Smooth muscle cell (in vitro differentiated cells): ENCODE measurements at regions not wholly inside any gene's neighbourhood (a gene's known extent, or its start where the extent isn't known, plus 50 kb on each side); places are given as distances from the start of the nearest gene placed in this dataset.

ENCODE experiments used
- DNase-seq: peaks from one replicate; lab custom pipeline; 2025; ENCODE audit not compliant: unreplicated experiment; lab: John Stamatoyannopoulos, UW
- H2AFZ ChIP-seq: fragments of 200-600 bp; sonication (generic); 2 replicates; pipeline ENCODE4 v1.6.0; 2016; ENCODE audit warnings: antibody characterized with exemption, low read depth, mild to moderate bottlenecking
- H3F3A ChIP-seq: fragments of 200-600 bp; sonication (generic); 2 replicates; pipeline ENCODE4 v1.6.0; 2017; ENCODE audit warnings: antibody characterized with exemption, low read depth
- H3K27ac ChIP-seq: fragments of 200-600 bp; sonication (generic); 2 replicates; pipeline ENCODE4 v1.5.1; 2016; ENCODE audit warnings: low read depth, mild to moderate bottlenecking
- H3K27me3 ChIP-seq: fragments of 200-600 bp; sonication (generic); 2 replicates; pipeline ENCODE4 v1.6.1; 2016; ENCODE audit warnings: low read depth, mild to moderate bottlenecking
- H3K36me3 ChIP-seq: fragments of 200-600 bp; sonication (generic); 2 replicates; pipeline ENCODE4 v1.5.1; 2016; ENCODE audit warnings: low read depth
- H3K4me1 ChIP-seq: fragments of 200-600 bp; sonication (generic); 2 replicates; pipeline ENCODE4 v1.5.1; 2016; ENCODE audit warnings: low read depth
- H3K4me2 ChIP-seq: fragments of 200-600 bp; sonication (generic); 2 replicates; pipeline ENCODE4 v1.6.0; 2016; ENCODE audit warnings: mild to moderate bottlenecking
- H3K4me3 ChIP-seq: fragments of 200-600 bp; sonication (generic); 2 replicates; pipeline ENCODE4 v1.5.1; 2016; ENCODE audit warnings: mild to moderate bottlenecking
- H3K79me2 ChIP-seq: fragments of 200-600 bp; sonication (generic); 2 replicates; pipeline ENCODE4 v1.6.0; 2016; ENCODE audit warnings: low read depth, mild to moderate bottlenecking
- H3K9ac ChIP-seq: fragments of 200-600 bp; sonication (generic); 2 replicates; pipeline ENCODE4 v1.6.0; 2016; ENCODE audit warnings: low read depth
- H3K9me3 ChIP-seq: fragments of 200-600 bp; sonication (generic); replicated peaks from 2 replicates; pipeline ENCODE4 v1.5.1; 2016; ENCODE audit warnings: low read depth
- H4K20me1 ChIP-seq: fragments of 200-600 bp; sonication (generic); 2 replicates; pipeline ENCODE4 v1.6.0; 2016; ENCODE audit warnings: low read depth
- WGBS: methylation state at CpG from one replicate; pipeline ENCODE4 v1.1.7; 2016; ENCODE audit warnings: low lambda C conversion rate; 5-methylcytosine and 5-hydroxymethylcytosine counted together
- TF ChIP-seq, protein P1 (sequence below): fragments of 200-600 bp; sonication (generic); IDR thresholded peaks from 2 replicates; pipeline ENCODE4 v1.5.1; 2017; ENCODE audit warnings: borderline replicate concordance, mild to moderate bottlenecking, antibody characterized with exemption; ENCODE audit not compliant: insufficient read depth, poor library complexity, severe bottlenecking

DNA sequence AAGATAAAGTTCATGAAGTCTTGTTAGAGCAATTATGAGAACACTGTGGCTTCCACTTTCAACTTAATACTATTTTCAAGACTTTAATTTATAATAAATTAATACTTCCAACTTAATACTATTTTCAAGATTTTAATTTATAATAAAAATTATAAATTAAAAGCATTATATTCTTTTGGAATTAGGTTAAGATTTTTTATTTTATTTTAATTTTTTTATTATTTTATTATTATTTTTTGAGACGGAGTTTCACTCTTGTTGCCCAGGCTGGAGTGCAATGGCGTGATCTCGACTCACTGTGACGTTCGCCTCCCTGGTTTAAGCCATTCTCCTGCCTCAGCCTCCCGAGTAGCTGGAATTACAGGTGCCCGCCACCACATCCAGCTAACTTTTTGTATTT lies 126.0 kb upstream of the GUCY1A1 start:
- no peak for DNase-seq
- H3K79me2 ChIP-seq: no peaks in the 10 kb centered on the region
- H3K9ac ChIP-seq: no peak overlapping the region
- H3K27ac ChIP-seq: no peak overlapping the region
- H2AFZ ChIP-seq: no peak overlapping the region
- no peaks in the 10 kb centered on the region for H3K4me1 ChIP-seq
- H3K4me2 ChIP-seq: no peak overlapping the region
- H3F3A ChIP-seq: peaks cover 4% of the 10 kb centered on the region
- H3K27me3 ChIP-seq: no peaks in the 10 kb centered on the region
- no peaks in the 10 kb centered on the region for H4K20me1 ChIP-seq
- no peak overlapping the region for H3K4me3 ChIP-seq
- H3K36me3 ChIP-seq: no peaks in the 10 kb centered on the region
- TF ChIP-seq, protein P1, sequence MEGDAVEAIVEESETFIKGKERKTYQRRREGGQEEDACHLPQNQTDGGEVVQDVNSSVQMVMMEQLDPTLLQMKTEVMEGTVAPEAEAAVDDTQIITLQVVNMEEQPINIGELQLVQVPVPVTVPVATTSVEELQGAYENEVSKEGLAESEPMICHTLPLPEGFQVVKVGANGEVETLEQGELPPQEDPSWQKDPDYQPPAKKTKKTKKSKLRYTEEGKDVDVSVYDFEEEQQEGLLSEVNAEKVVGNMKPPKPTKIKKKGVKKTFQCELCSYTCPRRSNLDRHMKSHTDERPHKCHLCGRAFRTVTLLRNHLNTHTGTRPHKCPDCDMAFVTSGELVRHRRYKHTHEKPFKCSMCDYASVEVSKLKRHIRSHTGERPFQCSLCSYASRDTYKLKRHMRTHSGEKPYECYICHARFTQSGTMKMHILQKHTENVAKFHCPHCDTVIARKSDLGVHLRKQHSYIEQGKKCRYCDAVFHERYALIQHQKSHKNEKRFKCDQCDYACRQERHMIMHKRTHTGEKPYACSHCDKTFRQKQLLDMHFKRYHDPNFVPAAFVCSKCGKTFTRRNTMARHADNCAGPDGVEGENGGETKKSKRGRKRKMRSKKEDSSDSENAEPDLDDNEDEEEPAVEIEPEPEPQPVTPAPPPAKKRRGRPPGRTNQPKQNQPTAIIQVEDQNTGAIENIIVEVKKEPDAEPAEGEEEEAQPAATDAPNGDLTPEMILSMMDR: no peak
- WGBS: 98% methylated on average over 7 of the region's 7 CpGs
- no peaks in the 10 kb centered on the region for H3K9me3 ChIP-seq

DNA sequence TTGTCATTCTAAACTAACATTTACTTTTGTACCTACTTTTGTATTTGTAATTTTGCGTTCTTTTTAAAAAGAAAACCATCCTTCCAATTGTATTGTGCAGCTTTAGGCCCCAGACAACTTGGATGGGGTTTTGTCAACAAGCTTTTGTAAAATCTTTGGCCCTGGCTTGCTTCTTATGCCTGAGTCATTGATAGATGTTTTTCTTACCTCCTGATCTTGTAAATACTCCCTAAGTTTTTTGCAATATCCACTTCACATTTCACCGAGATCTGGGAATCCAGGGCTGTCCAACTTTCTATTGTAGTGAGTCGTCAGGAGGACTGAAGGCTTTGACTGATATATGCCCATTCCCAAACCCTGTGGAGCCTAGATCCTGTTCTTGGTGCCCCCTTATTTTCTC lies 126.9 kb upstream of the GUCY1A1 start:
- H3K4me2 ChIP-seq: no peak overlapping the region
- no peaks in the 10 kb centered on the region for H3K36me3 ChIP-seq
- no peaks in the 10 kb centered on the region for H3K9me3 ChIP-seq
- H3K79me2 ChIP-seq: no peaks in the 10 kb centered on the region
- H3K9ac ChIP-seq: no peak overlapping the region
- no peaks in the 10 kb centered on the region for H4K20me1 ChIP-seq
- no peak overlapping the region for H3K27ac ChIP-seq
- no peaks in the 10 kb centered on the region for H3K4me1 ChIP-seq
- WGBS: 93% methylated on average over 3 of the region's 3 CpGs
- H3F3A ChIP-seq: peaks cover 10% of the 10 kb centered on the region
- TF ChIP-seq, protein P1: no peak
- no peak overlapping the region for H3K4me3 ChIP-seq
- no peaks in the 10 kb centered on the region for H3K27me3 ChIP-seq
- DNase-seq: no peak
- H2AFZ ChIP-seq: no peak overlapping the region

DNA sequence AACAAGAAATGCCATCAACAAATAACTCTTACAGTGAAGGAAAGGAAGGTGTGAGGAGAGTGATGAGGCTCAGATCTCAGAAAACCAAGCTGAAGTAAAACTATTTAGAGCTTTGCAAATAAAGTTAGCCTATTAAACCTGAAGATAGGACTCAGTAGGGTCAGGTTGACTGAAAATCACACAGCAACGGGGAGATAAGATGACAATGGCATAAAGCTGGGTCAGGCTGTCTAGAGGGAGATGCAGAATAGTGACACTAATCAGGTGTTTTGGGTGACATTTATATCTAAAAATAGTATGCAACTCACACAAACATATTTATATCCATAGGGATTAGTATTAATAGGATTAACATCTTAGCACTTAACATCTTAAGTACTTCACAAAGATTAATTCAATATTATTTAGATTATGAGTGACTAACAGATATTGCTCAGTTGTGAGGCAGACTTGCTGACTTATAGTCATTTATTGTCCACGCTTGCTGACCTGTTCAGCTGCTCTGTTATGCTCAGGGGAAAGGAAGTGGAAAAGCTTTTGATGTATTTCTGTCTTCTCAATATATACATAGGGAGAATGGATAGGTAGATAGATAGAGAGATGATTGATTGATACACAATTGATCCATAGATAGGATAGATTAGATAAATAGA lies 130.7 kb upstream of the GUCY1A1 start:
- WGBS: 79% methylated on average over 2 of the region's 2 CpGs
- TF ChIP-seq, protein P1: no peak
- H4K20me1 ChIP-seq: no peaks in the 10 kb centered on the region

DNA sequence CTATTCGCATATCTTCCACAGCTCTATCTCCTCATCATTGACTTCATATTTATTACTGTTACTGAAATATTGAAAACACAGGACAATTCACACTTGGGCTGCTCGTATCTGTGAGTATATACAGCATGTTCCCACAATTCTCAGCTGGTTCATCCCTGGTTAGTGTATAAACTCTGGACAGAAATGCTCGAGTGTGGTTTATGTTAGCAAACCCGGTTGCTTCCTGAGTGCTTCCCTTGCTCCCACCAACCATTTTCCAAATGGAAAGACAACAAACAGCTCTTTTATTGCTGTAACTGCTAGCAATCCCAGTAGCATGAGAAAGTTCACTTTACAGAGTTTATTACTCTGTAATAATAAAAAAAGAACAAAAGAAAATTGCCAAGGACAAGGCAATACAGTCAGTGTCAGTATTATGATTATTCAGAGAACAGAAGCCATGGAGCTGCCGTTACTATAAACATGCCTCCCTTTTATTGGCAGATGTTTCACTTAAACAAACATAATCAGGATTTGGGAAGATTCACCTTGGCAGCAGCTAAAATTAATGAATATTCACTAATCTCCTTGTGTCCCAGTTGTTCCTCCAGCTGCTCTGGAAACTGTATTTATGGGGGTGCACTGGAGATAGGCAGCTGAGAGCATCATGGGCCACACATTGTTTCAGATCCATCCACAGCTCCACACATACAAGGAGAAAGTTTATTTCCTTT lies 134.1 kb upstream of the GUCY1A1 start:
- Histone ChIP-seq H4K20me1 (no peaks in the 10 kb centered on the region), H3K36me3 (no peaks in the 10 kb centered on the region), H3K4me2 (no peak overlapping the region), H3K27me3 (no peaks in the 10 kb centered on the region), H3K9ac (no peak overlapping the region), H3K27ac (peak overlapping the region; percentile 38), H3K4me1 (peaks cover 9% of the 10 kb centered on the region), H3K79me2 (no peaks in the 10 kb centered on the region), H3K4me3 (no peak overlapping the region), H3F3A (peaks cover 6% of the 10 kb centered on the region), H2AFZ (peak overlapping the region; percentile 48), H3K9me3 (no peaks in the 10 kb centered on the region)
- WGBS: 47% methylated on average over 5 of the region's 5 CpGs
- DNase-seq: no peak
- TF ChIP-seq, protein P1: no peak

More for the DNA sequence above, 130.7 kb upstream of the GUCY1A1 start:
- H3K79me2 ChIP-seq: no peaks in the 10 kb centered on the region
- H3K9ac ChIP-seq: no peak overlapping the region
- no peak overlapping the region for H3K4me2 ChIP-seq
- peaks cover 6% of the 10 kb centered on the region for H3F3A ChIP-seq
- H3K27me3 ChIP-seq: no peaks in the 10 kb centered on the region
- no peaks in the 10 kb centered on the region for H3K9me3 ChIP-seq
- no peak overlapping the region for H3K27ac ChIP-seq
- no peak for DNase-seq
- no peak overlapping the region for H3K4me3 ChIP-seq
- no peaks in the 10 kb centered on the region for H3K36me3 ChIP-seq
- no peaks in the 10 kb centered on the region for H3K4me1 ChIP-seq
- H2AFZ ChIP-seq: peak overlapping the region; percentile 75
